ENCODE measurements at regions not wholly inside any gene's neighbourhood (a gene's known extent, or its start where the extent isn't known, plus 50 kb on each side); places are given as distances from the start of the nearest gene placed in this dataset.

DNA sequence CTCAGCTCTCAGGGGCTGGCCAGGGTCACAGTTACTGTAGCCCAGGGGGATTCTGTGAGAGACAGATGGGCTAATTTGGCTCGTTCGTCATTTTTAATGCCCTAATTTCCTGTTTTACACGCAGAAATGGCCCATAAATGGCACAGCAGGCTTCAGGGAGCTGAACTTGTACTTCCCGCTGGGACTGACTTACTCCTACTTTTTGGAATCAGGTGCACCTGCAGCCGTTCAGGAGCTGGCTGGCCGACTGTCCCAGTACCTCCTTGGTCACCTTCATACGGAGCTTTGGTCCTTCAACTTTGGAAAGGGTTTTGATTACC, 62.4 kb upstream of the URI1 start:
- Histone ChIP-seq H4K20me1 (ENCODE audit: insufficient read depth, low read length) (no peaks in the 10 kb centered on the region), H3K27ac (ENCODE audit: low read length) (no peak overlapping the region), H3K4me3 (ENCODE audit: low read length) (no peak overlapping the region), H3K36me3 (replicated peaks; ENCODE audit: low read depth, low read length) (no peaks in the 10 kb centered on the region), H3K4me1 (ENCODE audit: low read length) (no peaks in the 10 kb centered on the region), H3K4me2 (ENCODE audit: low read length) (no peak overlapping the region), H3K9ac (ENCODE audit: low read length) (no peak overlapping the region), H3K79me2 (ENCODE audit: low read length) (no peaks in the 10 kb centered on the region), H3K27me3 (ENCODE audit: low read depth, low read length) (peaks cover 23% of the 10 kb centered on the region), H2AFZ (ENCODE audit: low read depth, low read length) (no peak overlapping the region), H3K9me3 (ENCODE audit: insufficient read depth, low read length) (no peaks in the 10 kb centered on the region)
- no peak for TF ChIP-seq EZH2phosphoT487 (IDR thresholded peaks at IDR 0.05; ENCODE audit: low read depth)
- TF ChIP-seq, protein P1, sequence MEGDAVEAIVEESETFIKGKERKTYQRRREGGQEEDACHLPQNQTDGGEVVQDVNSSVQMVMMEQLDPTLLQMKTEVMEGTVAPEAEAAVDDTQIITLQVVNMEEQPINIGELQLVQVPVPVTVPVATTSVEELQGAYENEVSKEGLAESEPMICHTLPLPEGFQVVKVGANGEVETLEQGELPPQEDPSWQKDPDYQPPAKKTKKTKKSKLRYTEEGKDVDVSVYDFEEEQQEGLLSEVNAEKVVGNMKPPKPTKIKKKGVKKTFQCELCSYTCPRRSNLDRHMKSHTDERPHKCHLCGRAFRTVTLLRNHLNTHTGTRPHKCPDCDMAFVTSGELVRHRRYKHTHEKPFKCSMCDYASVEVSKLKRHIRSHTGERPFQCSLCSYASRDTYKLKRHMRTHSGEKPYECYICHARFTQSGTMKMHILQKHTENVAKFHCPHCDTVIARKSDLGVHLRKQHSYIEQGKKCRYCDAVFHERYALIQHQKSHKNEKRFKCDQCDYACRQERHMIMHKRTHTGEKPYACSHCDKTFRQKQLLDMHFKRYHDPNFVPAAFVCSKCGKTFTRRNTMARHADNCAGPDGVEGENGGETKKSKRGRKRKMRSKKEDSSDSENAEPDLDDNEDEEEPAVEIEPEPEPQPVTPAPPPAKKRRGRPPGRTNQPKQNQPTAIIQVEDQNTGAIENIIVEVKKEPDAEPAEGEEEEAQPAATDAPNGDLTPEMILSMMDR (IDR thresholded peaks at IDR 0.05; ENCODE audit: low read depth, low read length) = no peak

DNA sequence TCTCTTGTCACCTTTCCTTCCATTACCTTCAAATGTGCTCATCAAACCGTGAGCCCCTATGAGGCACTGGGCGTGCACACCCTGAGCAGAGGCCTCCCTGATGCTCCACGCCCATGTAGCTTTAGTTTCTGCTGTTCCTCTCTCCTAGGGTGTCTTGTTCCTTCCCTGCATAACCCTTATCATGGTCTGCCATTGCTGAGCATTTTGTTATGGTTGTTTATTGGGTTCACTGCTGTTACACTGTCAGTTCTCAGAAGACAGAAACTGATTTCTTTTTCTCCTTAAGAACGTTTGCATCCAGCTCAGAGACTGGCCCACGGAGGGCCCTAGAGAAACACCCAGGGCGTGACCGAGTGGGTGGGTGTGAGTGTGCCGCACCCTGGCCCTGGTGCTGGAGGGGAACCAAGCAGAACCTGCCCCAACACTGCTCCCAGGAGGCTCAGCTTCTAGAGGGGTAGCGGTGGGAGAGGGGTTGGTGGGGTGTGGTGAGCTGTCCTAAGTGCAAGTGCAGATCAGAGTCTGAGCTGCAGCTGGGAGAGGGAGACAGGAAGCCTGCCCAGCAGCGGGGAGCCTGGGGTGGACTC, 61.4 kb upstream of the URI1 start:
- no peaks in the 10 kb centered on the region for H3K79me2 ChIP-seq (ENCODE audit: low read length)
- TF ChIP-seq, protein P1 (IDR thresholded peaks at IDR 0.05; ENCODE audit: low read depth, low read length) = no peak
- no peak for TF ChIP-seq EZH2phosphoT487 (IDR thresholded peaks at IDR 0.05; ENCODE audit: low read depth)
- H3K9me3 ChIP-seq (ENCODE audit: insufficient read depth, low read length) = no peaks in the 10 kb centered on the region
- no peaks in the 10 kb centered on the region for H3K4me1 ChIP-seq (ENCODE audit: low read length)
- no peak overlapping the region for H3K4me2 ChIP-seq (ENCODE audit: low read length)
- H3K27ac ChIP-seq (ENCODE audit: low read length) = no peak overlapping the region
- H2AFZ ChIP-seq (ENCODE audit: low read depth, low read length) = no peak overlapping the region
- H3K4me3 ChIP-seq (ENCODE audit: low read length) = no peak overlapping the region
- peaks cover 23% of the 10 kb centered on the region for H3K27me3 ChIP-seq (ENCODE audit: low read depth, low read length)
- no peaks in the 10 kb centered on the region for H4K20me1 ChIP-seq (ENCODE audit: insufficient read depth, low read length)
- no peak overlapping the region for H3K9ac ChIP-seq (ENCODE audit: low read length)
- H3K36me3 ChIP-seq (replicated peaks; ENCODE audit: low read depth, low read length) = no peaks in the 10 kb centered on the region

DNA sequence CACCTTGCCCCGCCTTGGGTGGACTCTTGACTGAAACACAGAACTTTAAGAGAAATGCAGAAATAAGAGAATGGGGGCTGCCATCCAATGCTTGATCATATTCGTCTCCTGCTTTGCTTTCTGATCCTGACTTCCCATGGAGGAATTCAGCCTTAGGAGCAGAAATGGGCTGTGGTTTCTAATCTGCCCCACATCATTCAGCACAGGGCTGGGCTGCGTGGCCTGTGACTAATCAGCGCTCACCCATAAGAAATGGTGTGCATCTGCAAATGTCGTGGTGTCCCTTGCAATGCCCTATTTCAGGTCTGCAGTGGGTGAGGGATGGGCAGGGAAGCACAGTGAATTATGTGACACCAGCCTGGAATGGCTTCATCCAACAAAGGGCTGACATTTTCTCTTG, 60.7 kb upstream of the URI1 start:
- Histone ChIP-seq H3K27ac (ENCODE audit: low read length) (no peak overlapping the region), H2AFZ (ENCODE audit: low read depth, low read length) (no peak overlapping the region), H3K27me3 (ENCODE audit: low read depth, low read length) (peaks cover 22% of the 10 kb centered on the region), H4K20me1 (ENCODE audit: insufficient read depth, low read length) (no peaks in the 10 kb centered on the region), H3K4me1 (ENCODE audit: low read length) (no peaks in the 10 kb centered on the region), H3K79me2 (ENCODE audit: low read length) (no peaks in the 10 kb centered on the region), H3K9me3 (ENCODE audit: insufficient read depth, low read length) (no peaks in the 10 kb centered on the region), H3K4me3 (ENCODE audit: low read length) (no peak overlapping the region), H3K9ac (ENCODE audit: low read length) (no peak overlapping the region), H3K4me2 (ENCODE audit: low read length) (no peak overlapping the region), H3K36me3 (replicated peaks; ENCODE audit: low read depth, low read length) (no peaks in the 10 kb centered on the region)
- TF ChIP-seq, protein P1 (IDR thresholded peaks at IDR 0.05; ENCODE audit: low read depth, low read length) = no peak
- TF ChIP-seq EZH2phosphoT487 (IDR thresholded peaks at IDR 0.05; ENCODE audit: low read depth) = no peak

DNA sequence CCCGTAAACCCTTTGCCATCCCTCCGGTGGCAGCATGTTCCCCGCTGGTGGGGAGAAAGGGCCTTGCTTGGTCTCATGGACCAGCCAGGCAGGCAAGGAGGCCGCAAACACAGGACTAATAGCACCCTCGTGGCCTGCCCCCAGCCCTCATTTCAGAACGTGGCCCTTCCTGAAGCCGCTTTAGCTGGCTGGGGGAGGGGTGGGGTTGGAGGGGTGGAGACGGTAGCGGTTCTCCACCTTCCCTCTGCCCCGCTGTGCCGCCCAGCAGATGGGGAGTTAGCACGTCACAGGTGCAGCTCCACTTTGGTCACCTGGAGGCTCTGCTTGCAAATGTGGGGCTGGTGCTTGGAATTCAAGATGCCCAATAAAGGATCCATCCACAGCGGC, 59.3 kb upstream of the URI1 start:
- Histone ChIP-seq H3K36me3 (replicated peaks; ENCODE audit: low read depth, low read length) (no peaks in the 10 kb centered on the region), H3K9me3 (ENCODE audit: insufficient read depth, low read length) (no peaks in the 10 kb centered on the region), H3K79me2 (ENCODE audit: low read length) (no peaks in the 10 kb centered on the region), H3K4me2 (ENCODE audit: low read length) (no peak overlapping the region), H3K4me3 (ENCODE audit: low read length) (no peak overlapping the region), H3K4me1 (ENCODE audit: low read length) (no peaks in the 10 kb centered on the region), H3K9ac (ENCODE audit: low read length) (no peak overlapping the region), H4K20me1 (ENCODE audit: insufficient read depth, low read length) (no peaks in the 10 kb centered on the region), H3K27ac (ENCODE audit: low read length) (no peak overlapping the region), H3K27me3 (ENCODE audit: low read depth, low read length) (peaks cover 22% of the 10 kb centered on the region), H2AFZ (ENCODE audit: low read depth, low read length) (no peak overlapping the region)
- TF ChIP-seq, protein P1 (IDR thresholded peaks at IDR 0.05; ENCODE audit: low read depth, low read length) = no peak
- TF ChIP-seq EZH2phosphoT487 (IDR thresholded peaks at IDR 0.05; ENCODE audit: low read depth) = no peak
